ENCODE measurements at regions not wholly inside any gene's neighbourhood (a gene's known extent, or its start where the extent isn't known, plus 50 kb on each side); places are given as distances from the start of the nearest gene placed in this dataset.

- TF ChIP-seq EP300 (IDR thresholded peaks at IDR 0.05) (no peak), CTCF (IDR thresholded peaks at IDR 0.05) (no peak), POLR2A (IDR thresholded peaks at IDR 0.05) (no peak)
These were observed 59.2 kb upstream of the RCBTB2 start for GRCh38 chr13:48591889-48592687.

All from tibial nerve (tissue), 4 donors.